IMR-90 (cell line): ENCODE measurements at regions not wholly inside any gene's neighbourhood (a gene's known extent, or its start where the extent isn't known, plus 50 kb on each side); places are given as distances from the start of the nearest gene placed in this dataset.

ENCODE experiments used
- ATAC-seq: fragments of 200-7000 bp; cut with Tn5 transposase; 2 replicates; pipeline ENCODE4 v1.9.1; 2020; ENCODE audit warnings: low read depth, mild to moderate bottlenecking, moderate library complexity
- BruUV-seq: library from RNA; stranded (reverse); fragments of 400-500 nt; replicated peaks from 2 replicates; lab custom pipeline; 2021; lab: Mats Ljungman, UMichigan
- CTCF ChIA-PET: fragments of 300-600 bp; formaldehyde crosslinking; extraction: SDS; loops from one replicate; lab custom pipeline; 2021; ENCODE audit warnings: antibody characterized with exemption; lab: Yijun Ruan, JAX
- POLR2A ChIA-PET: fragments of 300-600 bp; sonication (Branson Sonifier 250); formaldehyde crosslinking; loops from one replicate; lab custom pipeline; 2022; ENCODE audit warnings: antibody characterized with exemption; ENCODE audit not compliant: unreplicated experiment; lab: Charles Lee
- DNase-seq: peaks from one replicate; pipeline ENCODE4 v3.0.0; 2013
- H2AFZ ChIP-seq: replicated peaks from 2 replicates; pipeline ENCODE3; 2013; ENCODE audit warnings: low read length, mild to moderate bottlenecking; ENCODE audit not compliant: poor library complexity
- H2AK5ac ChIP-seq: 2 replicates; pipeline ENCODE4 v1.6.1; 2013; ENCODE audit warnings: low read depth, low read length, inconsistent platforms
- H2AK9ac ChIP-seq: replicated peaks from 2 replicates; pipeline ENCODE3; 2013; ENCODE audit warnings: mild to moderate bottlenecking, low read depth, low read length, moderate library complexity; ENCODE audit not compliant: poor library complexity
- H2BK120ac ChIP-seq: 2 replicates; pipeline ENCODE4 v1.6.1; 2013; ENCODE audit warnings: low read depth, low read length, inconsistent platforms
- H2BK15ac ChIP-seq: 3 replicates; pipeline ENCODE4 v1.6.1; 2013; ENCODE audit warnings: low read depth, low read length, inconsistent platforms
- H2BK20ac ChIP-seq: 2 replicates; pipeline ENCODE4 v1.6.1; 2013; ENCODE audit warnings: low read depth, mild to moderate bottlenecking, inconsistent platforms, low read length, moderate library complexity
- H2BK5ac ChIP-seq: 2 replicates; pipeline ENCODE4 v1.6.1; 2013; ENCODE audit warnings: mild to moderate bottlenecking, low read depth, low read length, inconsistent platforms; ENCODE audit not compliant: poor library complexity, severe bottlenecking
- H3K14ac ChIP-seq: replicated peaks from 2 replicates; pipeline ENCODE4 v1.6.1; 2013; ENCODE audit warnings: low read depth, low read length, inconsistent platforms
- H3K18ac ChIP-seq: 2 replicates; pipeline ENCODE4 v1.6.1; 2013; ENCODE audit warnings: low read depth, low read length, control low read depth
- H3K23ac ChIP-seq: 2 replicates; pipeline ENCODE4 v1.6.1; 2013; ENCODE audit warnings: low read depth, low read length, inconsistent platforms
- H3K27ac ChIP-seq: 2 replicates; pipeline ENCODE4 v1.5.1; 2013; ENCODE audit warnings: mild to moderate bottlenecking, control low read depth, low read length; ENCODE audit not compliant: insufficient read depth
- H3K27me3 ChIP-seq: 2 replicates; pipeline ENCODE4 v1.6.1; 2013; ENCODE audit warnings: low read length; ENCODE audit not compliant: control insufficient read depth, insufficient read depth
- H3K36me3 ChIP-seq: 2 replicates; pipeline ENCODE4 v1.6.1; 2013; ENCODE audit warnings: low read length, mixed read lengths; ENCODE audit not compliant: control insufficient read depth, insufficient read depth
- H3K4ac ChIP-seq: 2 replicates; pipeline ENCODE4 v1.6.1; 2013; ENCODE audit warnings: low read depth, low read length, inconsistent platforms
- H3K4me1 ChIP-seq: 2 replicates; pipeline ENCODE4 v1.6.1; 2013; ENCODE audit warnings: low read length, mixed read lengths; ENCODE audit not compliant: control insufficient read depth, insufficient read depth
- H3K4me2 ChIP-seq: 2 replicates; pipeline ENCODE4 v1.6.1; 2013; ENCODE audit warnings: low read depth, mild to moderate bottlenecking, control low read depth, low read length, moderate library complexity
- H3K4me3 ChIP-seq: 2 replicates; pipeline ENCODE4 v1.5.1; 2013; ENCODE audit warnings: low read depth, mild to moderate bottlenecking, control low read depth, low read length, moderate library complexity; ENCODE audit not compliant: insufficient read depth
- H3K56ac ChIP-seq: 2 replicates; pipeline ENCODE4 v1.6.1; 2013; ENCODE audit warnings: low read length, inconsistent platforms; ENCODE audit not compliant: insufficient read depth; ENCODE audit errors: extremely low read depth
- H3K79me1 ChIP-seq, 2 experiments: 2 replicates each; pipeline ENCODE4 v1.6.1; 2013; ENCODE audit warnings: low read length in 2 of 2, inconsistent platforms in 1 of 2, low read depth in 1 of 2
- H3K9ac ChIP-seq: 2 replicates; pipeline ENCODE4 v1.6.1; 2013; ENCODE audit warnings: low read depth, low read length, control low read depth
- H3K9me1 ChIP-seq: 2 replicates; pipeline ENCODE4 v1.6.1; 2013; ENCODE audit warnings: low read length, inconsistent platforms; ENCODE audit not compliant: insufficient read depth
- H3K9me3 ChIP-seq: 2 replicates; pipeline ENCODE4 v1.6.1; 2013; ENCODE audit warnings: low read length; ENCODE audit not compliant: control insufficient read depth, insufficient read depth
- H4K20me1 ChIP-seq: 2 replicates; pipeline ENCODE4 v1.6.1; 2013; ENCODE audit warnings: low read length, inconsistent platforms; ENCODE audit not compliant: insufficient read depth
- H4K5ac ChIP-seq: 2 replicates; pipeline ENCODE4 v1.6.1; 2013; ENCODE audit warnings: mild to moderate bottlenecking, low read depth, low read length, control low read depth
- H4K8ac ChIP-seq, 2 experiments: 2 replicates each; pipeline ENCODE4 v1.6.1; 2013; ENCODE audit warnings: low read depth in 2 of 2, low read length in 2 of 2, control low read depth in 1 of 2, inconsistent platforms in 1 of 2
- H4K91ac ChIP-seq: 2 replicates; pipeline ENCODE4 v1.6.1; 2013; ENCODE audit warnings: low read depth, low read length, inconsistent platforms; ENCODE audit not compliant: insufficient read depth
- CEBPB ChIP-seq: IDR thresholded peaks from 2 replicates; pipeline ENCODE4 v1.6.1; 2012; ENCODE audit warnings: low read depth, low read length, improper control_type of control experiment
- CHD1 ChIP-seq: IDR thresholded peaks from 2 replicates; pipeline ENCODE4 v1.6.1; 2012; ENCODE audit warnings: low read depth, low read length, improper control_type of control experiment
- FOS ChIP-seq: fragments of 150-350 bp; IDR thresholded peaks from 2 replicates; pipeline ENCODE4 v1.6.1; 2016; ENCODE audit warnings: low read depth, low read length
- MAFK ChIP-seq: IDR thresholded peaks from 2 replicates; pipeline ENCODE4 v1.6.1; 2012; ENCODE audit warnings: low read depth, low read length, improper control_type of control experiment
- NFE2L2 ChIP-seq: fragments of 150-350 bp; IDR thresholded peaks from 2 replicates; pipeline ENCODE4 v1.6.1; 2016; ENCODE audit warnings: low read depth, mild to moderate bottlenecking, low read length
- POLR2A ChIP-seq: IDR thresholded peaks from 2 replicates; pipeline ENCODE4 v1.6.1; 2012; ENCODE audit warnings: mild to moderate bottlenecking, low read depth, low read length
- WGBS, 2 experiments: methylation state at CpG; one replicate each; pipeline versions ENCODE4 v1.1.5 to v1.1.7; 2013; ENCODE audit warnings: missing lambda C conversion rate in 2 of 2; ENCODE audit not compliant: insufficient read length in 1 of 2; ENCODE audit errors: extremely low coverage in 2 of 2; 5-methylcytosine and 5-hydroxymethylcytosine counted together
- dilution Hi-C: fragments of 300-500 bp; cut with HindIII; formaldehyde crosslinking; loops from one replicate; pipeline ENCODE4 v1.14.3; 2018; ENCODE audit warnings: low sequenced_read_pairs; ENCODE audit not compliant: unreplicated experiment
- in situ Hi-C: fragments of 300-500 bp; cut with MboI; formaldehyde crosslinking; loops from 3 replicates; pipeline ENCODE4 v1.14.3; 2019; ENCODE audit warnings: low sequenced_read_pairs, inconsistent platforms, mixed read lengths
- intact Hi-C: fragments of 100-400 bp; cut with micrococcal nuclease; formaldehyde crosslinking; loops from 2 replicates; pipeline ENCODE4 v1.10.0; 2022
- TF ChIP-seq, protein P1 (sequence below): fragments of 150-350 bp; IDR thresholded peaks from 2 replicates; pipeline ENCODE4 v1.6.1; 2016; ENCODE audit warnings: low read depth, mild to moderate bottlenecking, low read length, moderate library complexity, borderline replicate concordance
- TF ChIP-seq, protein P2 (sequence below): fragments of 150-350 bp; IDR thresholded peaks from 2 replicates; pipeline ENCODE4 v1.6.1; 2017; ENCODE audit warnings: mild to moderate bottlenecking, antibody characterized with exemption, low read length, low read depth

DNA sequence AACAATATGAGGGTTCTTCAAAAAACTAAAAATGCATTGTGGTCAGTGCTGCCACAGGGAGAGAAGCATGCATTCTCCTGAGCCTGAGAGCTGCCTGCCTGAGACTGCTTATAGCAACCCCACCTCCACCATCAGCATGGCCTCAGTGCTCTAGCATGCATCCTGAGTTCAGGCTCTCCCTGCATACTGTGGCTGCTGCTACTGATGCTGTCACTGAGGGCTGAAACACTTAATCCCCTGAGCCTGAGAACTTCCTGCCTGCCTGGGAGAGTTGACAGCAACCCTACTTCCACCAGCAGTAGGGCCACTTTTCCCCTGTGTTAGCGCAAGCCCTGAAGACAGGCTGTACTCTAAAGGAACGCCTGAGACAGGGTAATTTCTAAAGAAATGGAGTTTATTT lies 206.0 kb downstream of the FBXO4 start:
- H2BK120ac ChIP-seq: no peak overlapping the region
- in situ Hi-C loops: no loop called here
- no peak overlapping the region for H3K4me2 ChIP-seq
- no peak overlapping the region for H3K18ac ChIP-seq
- CTCF ChIA-PET: no interaction called here
- H4K91ac ChIP-seq: no peak overlapping the region
- dilution Hi-C loops: no loop called here
- no peaks in the 10 kb centered on the region for H3K27me3 ChIP-seq
- H4K20me1 ChIP-seq: no peaks in the 10 kb centered on the region
- no peak overlapping the region for H3K14ac ChIP-seq
- no TSS peak for BruUV-seq
- no peaks in the 10 kb centered on the region for H3K79me1 ChIP-seq
- intact Hi-C loops: no loop called here
- H3K27ac ChIP-seq: no peak overlapping the region
- H4K8ac ChIP-seq: no peak overlapping the region
- H2AK9ac ChIP-seq: no peak overlapping the region
- no peaks in the 10 kb centered on the region; the same call in 1 of the 2 replicates for H3K9me3 ChIP-seq
- WGBS, 2 experiments: no CpG with 5 or more reads among the region's 2 CpGs
- no peak overlapping the region for H3K4me3 ChIP-seq
- no peaks in the 10 kb centered on the region for H3K4me1 ChIP-seq
- H2AFZ ChIP-seq: no peak overlapping the region
- H4K5ac ChIP-seq: no peak overlapping the region
- no peaks in the 10 kb centered on the region for H3K36me3 ChIP-seq
- no peak overlapping the region for H3K4ac ChIP-seq
- no peak overlapping the region for H2BK5ac ChIP-seq
- H2AK5ac ChIP-seq: no peak overlapping the region
- H3K56ac ChIP-seq: no peak overlapping the region
- ATAC-seq (no peak), DNase-seq (no peak)
- no peak overlapping the region for H3K9ac ChIP-seq
- no peak overlapping the region for H2BK15ac ChIP-seq
- no peak overlapping the region for H2BK20ac ChIP-seq
- no peak for TF ChIP-seq MAFK
- no peak for TF ChIP-seq NFE2L2
- TF ChIP-seq CHD1: no peak
- TF ChIP-seq, protein P1, sequence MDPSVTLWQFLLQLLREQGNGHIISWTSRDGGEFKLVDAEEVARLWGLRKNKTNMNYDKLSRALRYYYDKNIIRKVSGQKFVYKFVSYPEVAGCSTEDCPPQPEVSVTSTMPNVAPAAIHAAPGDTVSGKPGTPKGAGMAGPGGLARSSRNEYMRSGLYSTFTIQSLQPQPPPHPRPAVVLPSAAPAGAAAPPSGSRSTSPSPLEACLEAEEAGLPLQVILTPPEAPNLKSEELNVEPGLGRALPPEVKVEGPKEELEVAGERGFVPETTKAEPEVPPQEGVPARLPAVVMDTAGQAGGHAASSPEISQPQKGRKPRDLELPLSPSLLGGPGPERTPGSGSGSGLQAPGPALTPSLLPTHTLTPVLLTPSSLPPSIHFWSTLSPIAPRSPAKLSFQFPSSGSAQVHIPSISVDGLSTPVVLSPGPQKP: no peak
- TF ChIP-seq, protein P2, sequence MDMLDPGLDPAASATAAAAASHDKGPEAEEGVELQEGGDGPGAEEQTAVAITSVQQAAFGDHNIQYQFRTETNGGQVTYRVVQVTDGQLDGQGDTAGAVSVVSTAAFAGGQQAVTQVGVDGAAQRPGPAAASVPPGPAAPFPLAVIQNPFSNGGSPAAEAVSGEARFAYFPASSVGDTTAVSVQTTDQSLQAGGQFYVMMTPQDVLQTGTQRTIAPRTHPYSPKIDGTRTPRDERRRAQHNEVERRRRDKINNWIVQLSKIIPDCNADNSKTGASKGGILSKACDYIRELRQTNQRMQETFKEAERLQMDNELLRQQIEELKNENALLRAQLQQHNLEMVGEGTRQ: no peak
- TF ChIP-seq CEBPB: no peak
- no peak for TF ChIP-seq POLR2A
- no peak for TF ChIP-seq FOS
- H3K23ac ChIP-seq: no peak overlapping the region
- no peaks in the 10 kb centered on the region for H3K9me1 ChIP-seq
- POLR2A ChIA-PET: no interaction called here
